22Rv1 (cell line): ENCODE measurements at regions not wholly inside any gene's neighbourhood (a gene's known extent, or its start where the extent isn't known, plus 50 kb on each side); places are given as distances from the start of the nearest gene placed in this dataset.

ENCODE experiments used
- H3K27ac ChIP-seq: fragments of 450-650 bp; 2 replicates; pipeline ENCODE4 v1.5.1; 2017
- ZFX ChIP-seq: fragments of 450-650 bp; IDR thresholded peaks from 2 replicates; pipeline ENCODE4 v1.6.1; 2017; ENCODE audit warnings: antibody characterized with exemption, borderline replicate concordance
- TF ChIP-seq, protein P1 (sequence below): fragments of 450-650 bp; IDR thresholded peaks from 2 replicates; pipeline ENCODE4 v1.5.1; 2017; ENCODE audit warnings: mild to moderate bottlenecking

DNA sequence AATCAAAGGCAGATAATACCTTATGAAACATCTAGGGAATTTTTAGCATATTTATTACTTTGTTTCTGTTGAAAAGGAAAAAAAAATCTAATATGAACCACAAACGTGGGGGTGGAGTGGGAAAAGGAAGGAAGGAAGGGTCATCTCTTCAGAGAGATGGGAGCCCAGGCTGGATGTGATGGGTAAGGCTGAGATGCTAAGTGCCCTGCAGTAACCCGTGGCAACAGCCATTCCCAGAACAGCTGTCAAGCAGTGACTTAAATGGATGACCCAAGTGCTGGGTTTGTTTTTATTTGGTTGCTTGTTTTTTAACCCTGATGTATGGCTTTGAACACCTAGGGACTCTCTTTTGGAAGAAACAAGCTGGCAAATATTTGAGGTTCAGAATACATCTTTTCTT, 50.7 kb upstream of the KLF7 start:
- H3K27ac ChIP-seq: no peak overlapping the region
- TF ChIP-seq, protein P1, sequence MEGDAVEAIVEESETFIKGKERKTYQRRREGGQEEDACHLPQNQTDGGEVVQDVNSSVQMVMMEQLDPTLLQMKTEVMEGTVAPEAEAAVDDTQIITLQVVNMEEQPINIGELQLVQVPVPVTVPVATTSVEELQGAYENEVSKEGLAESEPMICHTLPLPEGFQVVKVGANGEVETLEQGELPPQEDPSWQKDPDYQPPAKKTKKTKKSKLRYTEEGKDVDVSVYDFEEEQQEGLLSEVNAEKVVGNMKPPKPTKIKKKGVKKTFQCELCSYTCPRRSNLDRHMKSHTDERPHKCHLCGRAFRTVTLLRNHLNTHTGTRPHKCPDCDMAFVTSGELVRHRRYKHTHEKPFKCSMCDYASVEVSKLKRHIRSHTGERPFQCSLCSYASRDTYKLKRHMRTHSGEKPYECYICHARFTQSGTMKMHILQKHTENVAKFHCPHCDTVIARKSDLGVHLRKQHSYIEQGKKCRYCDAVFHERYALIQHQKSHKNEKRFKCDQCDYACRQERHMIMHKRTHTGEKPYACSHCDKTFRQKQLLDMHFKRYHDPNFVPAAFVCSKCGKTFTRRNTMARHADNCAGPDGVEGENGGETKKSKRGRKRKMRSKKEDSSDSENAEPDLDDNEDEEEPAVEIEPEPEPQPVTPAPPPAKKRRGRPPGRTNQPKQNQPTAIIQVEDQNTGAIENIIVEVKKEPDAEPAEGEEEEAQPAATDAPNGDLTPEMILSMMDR: no peak
- no peak for TF ChIP-seq ZFX

DNA sequence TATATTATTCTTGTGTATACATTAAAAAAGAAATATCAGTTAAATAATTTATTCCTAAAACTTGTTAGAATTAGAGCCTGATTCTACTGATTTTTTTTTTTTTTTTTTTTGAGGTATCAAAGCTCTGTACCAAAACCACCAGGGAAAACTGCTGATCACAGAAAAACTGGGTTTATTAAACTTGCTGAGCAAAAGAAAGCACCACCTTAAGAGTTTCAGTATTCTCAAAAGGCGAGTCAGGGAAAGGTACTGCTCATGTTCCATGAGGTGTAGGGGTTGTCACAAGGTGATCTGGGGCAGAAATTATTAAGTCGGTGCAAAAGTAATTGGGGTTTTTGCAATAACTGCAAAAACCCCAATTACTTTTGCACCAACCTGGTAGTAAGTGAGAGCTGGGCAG, 51.7 kb upstream of the KLF7 start:
- H3K27ac ChIP-seq: no peak overlapping the region

DNA sequence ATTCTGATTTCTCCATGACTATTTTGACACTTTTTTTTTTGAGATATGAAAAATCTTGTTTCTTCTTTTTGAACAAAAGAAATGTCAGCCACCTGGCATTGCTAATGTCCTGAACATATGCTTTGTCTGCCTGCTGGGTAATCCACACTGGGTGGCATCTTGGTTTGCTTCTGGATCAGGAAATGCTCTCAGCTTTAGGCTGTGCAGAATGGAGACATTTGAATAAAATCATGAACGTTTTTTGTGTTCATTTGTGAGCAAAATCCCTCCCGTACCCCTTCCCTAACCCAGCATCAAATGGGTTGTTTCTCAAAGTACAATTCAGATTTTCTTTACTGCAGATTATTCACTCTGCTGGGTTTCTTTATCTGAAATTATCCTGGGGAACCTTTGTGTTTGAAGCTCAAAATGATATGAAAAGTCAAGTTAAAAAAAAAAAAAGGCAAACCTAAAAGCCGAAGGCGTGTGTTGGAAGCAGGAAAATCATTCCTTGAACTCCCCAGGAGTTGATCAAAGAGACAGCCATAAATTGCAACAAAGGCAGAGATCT, 53.4 kb upstream of the KLF7 start:
- no peak overlapping the region for H3K27ac ChIP-seq
- no peak for TF ChIP-seq ZFX
- TF ChIP-seq, protein P1: no peak

More for the DNA sequence above, 51.7 kb upstream of the KLF7 start:
- no peak for TF ChIP-seq ZFX
- TF ChIP-seq, protein P1: no peak

DNA sequence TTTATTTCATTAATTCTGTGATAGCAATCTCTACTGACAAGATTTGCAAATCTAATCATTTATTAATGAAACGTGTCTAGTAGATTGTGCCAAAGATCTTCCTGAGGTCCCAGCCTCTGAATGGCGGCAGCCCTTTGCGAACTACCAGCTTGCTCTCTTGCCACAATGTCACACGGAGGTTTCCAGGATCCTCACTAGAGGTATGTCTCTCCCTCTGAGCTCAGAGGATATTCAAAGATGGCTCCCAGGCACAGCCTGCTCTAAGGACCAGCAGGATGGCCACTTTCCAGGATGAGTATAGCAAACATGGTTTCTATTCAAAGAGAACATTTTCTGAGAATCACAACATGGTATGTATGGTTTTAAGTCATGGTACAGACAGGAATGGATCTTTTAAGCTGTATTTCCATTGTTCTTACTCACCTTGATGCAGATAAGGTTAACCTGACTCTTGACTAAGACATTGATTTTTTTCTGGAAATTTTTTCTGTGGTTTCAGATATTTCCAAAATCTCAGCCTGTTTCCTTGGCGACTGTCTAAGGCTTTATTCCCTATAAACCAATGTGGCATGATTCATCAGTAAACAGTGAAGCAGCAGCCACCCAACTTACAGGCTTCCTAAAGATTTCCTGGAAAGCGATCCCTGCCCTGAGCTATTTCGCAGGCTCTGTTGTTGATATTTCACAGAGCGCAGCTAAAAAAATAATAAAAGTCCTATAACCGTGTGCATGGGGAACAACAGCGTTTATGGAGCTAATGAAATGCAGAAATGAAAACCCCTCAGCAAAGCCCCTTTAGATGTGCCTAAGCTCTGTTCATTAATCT, 54.1 kb upstream of the KLF7 start:
- H3K27ac ChIP-seq: no peak overlapping the region
- no peak for TF ChIP-seq ZFX
- TF ChIP-seq, protein P1: no peak

DNA sequence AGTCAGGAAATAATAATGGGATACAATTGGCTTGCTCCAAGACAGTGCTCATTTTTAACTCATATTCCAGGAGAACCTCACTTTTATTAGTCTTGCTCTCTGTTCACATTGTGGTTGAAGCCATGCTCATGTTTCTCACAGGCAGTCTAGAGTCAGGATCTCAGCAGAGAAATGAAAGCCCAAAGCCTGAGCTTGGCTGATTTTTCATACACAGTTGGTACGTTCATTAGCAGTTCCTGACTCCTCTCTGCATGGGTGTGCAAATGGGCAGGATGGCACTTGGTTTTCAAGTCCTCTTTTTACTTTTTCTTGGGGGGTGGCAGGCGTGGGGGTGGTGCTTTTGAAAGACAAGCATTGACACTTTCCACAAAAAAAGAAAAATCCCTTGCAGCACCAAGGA, 56.0 kb upstream of the KLF7 start:
- no peak overlapping the region for H3K27ac ChIP-seq
- TF ChIP-seq, protein P1: no peak
- no peak for TF ChIP-seq ZFX

DNA sequence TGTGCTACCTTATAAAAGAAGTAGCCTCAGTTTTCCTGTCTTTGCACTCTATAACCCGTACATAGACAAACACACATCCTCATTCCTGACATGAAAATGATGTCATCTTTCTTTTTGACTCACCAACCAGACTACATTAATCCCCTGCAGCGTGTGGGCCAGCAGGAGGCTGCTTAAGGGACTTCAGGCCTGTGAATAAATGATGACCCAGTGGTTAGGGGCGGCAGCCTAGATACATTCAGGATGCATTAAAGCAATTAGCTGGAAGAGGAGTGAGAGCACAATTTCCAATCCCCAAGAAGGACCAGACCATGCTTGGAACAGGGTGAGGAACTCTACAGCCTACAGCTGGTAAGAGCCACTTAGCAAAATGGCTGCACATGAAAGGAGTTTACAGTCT, 57.3 kb upstream of the KLF7 start:
- TF ChIP-seq, protein P1: no peak
- TF ChIP-seq ZFX: no peak
- H3K27ac ChIP-seq: no peak overlapping the region

DNA sequence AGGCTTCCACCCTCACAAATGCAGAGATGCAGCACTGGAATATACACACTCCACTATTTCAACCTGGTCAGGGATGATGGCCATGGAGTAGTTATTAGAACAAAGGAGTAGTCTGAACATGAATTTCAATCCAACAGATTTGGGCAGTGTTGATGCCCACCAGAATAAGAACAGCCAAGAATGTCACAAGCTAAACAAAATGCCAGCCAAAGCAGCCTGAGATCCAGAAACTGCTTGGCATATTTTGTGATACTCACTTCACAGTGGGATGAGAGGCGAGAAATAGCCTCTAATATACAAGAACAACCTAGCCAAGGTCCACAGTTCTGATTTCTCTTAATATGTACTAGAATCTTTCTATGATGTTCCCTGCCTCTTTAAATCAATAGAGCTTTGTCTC, 58.6 kb upstream of the KLF7 start:
- no peak overlapping the region for H3K27ac ChIP-seq

More for the DNA sequence above, 58.6 kb upstream of the KLF7 start:
- TF ChIP-seq ZFX: no peak
- TF ChIP-seq, protein P1: no peak
